IMR-90 (cell line): ENCODE measurements at regions not wholly inside any gene's neighbourhood (a gene's known extent, or its start where the extent isn't known, plus 50 kb on each side); places are given as distances from the start of the nearest gene placed in this dataset.

Experiments
- ATAC-seq: fragments of 200-7000 bp; cut with Tn5 transposase; 2 replicates; pipeline ENCODE4 v1.9.1; 2020; ENCODE audit warnings: low read depth, mild to moderate bottlenecking, moderate library complexity
- BruUV-seq: library from RNA; stranded (reverse); fragments of 400-500 nt; replicated peaks from 2 replicates; lab custom pipeline; 2021; lab: Mats Ljungman, UMichigan
- CTCF ChIA-PET: fragments of 300-600 bp; formaldehyde crosslinking; extraction: SDS; loops from one replicate; lab custom pipeline; 2021; ENCODE audit warnings: antibody characterized with exemption; lab: Yijun Ruan, JAX
- POLR2A ChIA-PET: fragments of 300-600 bp; sonication (Branson Sonifier 250); formaldehyde crosslinking; loops from one replicate; lab custom pipeline; 2022; ENCODE audit warnings: antibody characterized with exemption; ENCODE audit not compliant: unreplicated experiment; lab: Charles Lee
- DNase-seq: peaks from one replicate; pipeline ENCODE4 v3.0.0; 2013
- H2AFZ ChIP-seq: replicated peaks from 2 replicates; pipeline ENCODE3; 2013; ENCODE audit warnings: low read length, mild to moderate bottlenecking; ENCODE audit not compliant: poor library complexity
- H2AK5ac ChIP-seq: 2 replicates; pipeline ENCODE4 v1.6.1; 2013; ENCODE audit warnings: low read depth, low read length, inconsistent platforms
- H2AK9ac ChIP-seq: replicated peaks from 2 replicates; pipeline ENCODE3; 2013; ENCODE audit warnings: mild to moderate bottlenecking, low read depth, low read length, moderate library complexity; ENCODE audit not compliant: poor library complexity
- H2BK120ac ChIP-seq: 2 replicates; pipeline ENCODE4 v1.6.1; 2013; ENCODE audit warnings: low read depth, low read length, inconsistent platforms
- H2BK15ac ChIP-seq: 3 replicates; pipeline ENCODE4 v1.6.1; 2013; ENCODE audit warnings: low read depth, low read length, inconsistent platforms
- H2BK20ac ChIP-seq: 2 replicates; pipeline ENCODE4 v1.6.1; 2013; ENCODE audit warnings: low read depth, mild to moderate bottlenecking, inconsistent platforms, low read length, moderate library complexity
- H2BK5ac ChIP-seq: 2 replicates; pipeline ENCODE4 v1.6.1; 2013; ENCODE audit warnings: mild to moderate bottlenecking, low read depth, low read length, inconsistent platforms; ENCODE audit not compliant: poor library complexity, severe bottlenecking
- H3K14ac ChIP-seq: replicated peaks from 2 replicates; pipeline ENCODE4 v1.6.1; 2013; ENCODE audit warnings: low read depth, low read length, inconsistent platforms
- H3K18ac ChIP-seq: 2 replicates; pipeline ENCODE4 v1.6.1; 2013; ENCODE audit warnings: low read depth, low read length, control low read depth
- H3K23ac ChIP-seq: 2 replicates; pipeline ENCODE4 v1.6.1; 2013; ENCODE audit warnings: low read depth, low read length, inconsistent platforms
- H3K27ac ChIP-seq: 2 replicates; pipeline ENCODE4 v1.5.1; 2013; ENCODE audit warnings: mild to moderate bottlenecking, control low read depth, low read length; ENCODE audit not compliant: insufficient read depth
- H3K27me3 ChIP-seq: 2 replicates; pipeline ENCODE4 v1.6.1; 2013; ENCODE audit warnings: low read length; ENCODE audit not compliant: control insufficient read depth, insufficient read depth
- H3K36me3 ChIP-seq: 2 replicates; pipeline ENCODE4 v1.6.1; 2013; ENCODE audit warnings: low read length, mixed read lengths; ENCODE audit not compliant: control insufficient read depth, insufficient read depth
- H3K4ac ChIP-seq: 2 replicates; pipeline ENCODE4 v1.6.1; 2013; ENCODE audit warnings: low read depth, low read length, inconsistent platforms
- H3K4me1 ChIP-seq: 2 replicates; pipeline ENCODE4 v1.6.1; 2013; ENCODE audit warnings: low read length, mixed read lengths; ENCODE audit not compliant: control insufficient read depth, insufficient read depth
- H3K4me2 ChIP-seq: 2 replicates; pipeline ENCODE4 v1.6.1; 2013; ENCODE audit warnings: low read depth, mild to moderate bottlenecking, control low read depth, low read length, moderate library complexity
- H3K4me3 ChIP-seq: 2 replicates; pipeline ENCODE4 v1.5.1; 2013; ENCODE audit warnings: low read depth, mild to moderate bottlenecking, control low read depth, low read length, moderate library complexity; ENCODE audit not compliant: insufficient read depth
- H3K56ac ChIP-seq: 2 replicates; pipeline ENCODE4 v1.6.1; 2013; ENCODE audit warnings: low read length, inconsistent platforms; ENCODE audit not compliant: insufficient read depth; ENCODE audit errors: extremely low read depth
- H3K79me1 ChIP-seq, 2 experiments: 2 replicates each; pipeline ENCODE4 v1.6.1; 2013; ENCODE audit warnings: low read length in 2 of 2, inconsistent platforms in 1 of 2, low read depth in 1 of 2
- H3K9ac ChIP-seq: 2 replicates; pipeline ENCODE4 v1.6.1; 2013; ENCODE audit warnings: low read depth, low read length, control low read depth
- H3K9me1 ChIP-seq: 2 replicates; pipeline ENCODE4 v1.6.1; 2013; ENCODE audit warnings: low read length, inconsistent platforms; ENCODE audit not compliant: insufficient read depth
- H3K9me3 ChIP-seq: 2 replicates; pipeline ENCODE4 v1.6.1; 2013; ENCODE audit warnings: low read length; ENCODE audit not compliant: control insufficient read depth, insufficient read depth
- H4K20me1 ChIP-seq: 2 replicates; pipeline ENCODE4 v1.6.1; 2013; ENCODE audit warnings: low read length, inconsistent platforms; ENCODE audit not compliant: insufficient read depth
- H4K5ac ChIP-seq: 2 replicates; pipeline ENCODE4 v1.6.1; 2013; ENCODE audit warnings: mild to moderate bottlenecking, low read depth, low read length, control low read depth
- H4K8ac ChIP-seq, 2 experiments: 2 replicates each; pipeline ENCODE4 v1.6.1; 2013; ENCODE audit warnings: low read depth in 2 of 2, low read length in 2 of 2, control low read depth in 1 of 2, inconsistent platforms in 1 of 2
- H4K91ac ChIP-seq: 2 replicates; pipeline ENCODE4 v1.6.1; 2013; ENCODE audit warnings: low read depth, low read length, inconsistent platforms; ENCODE audit not compliant: insufficient read depth
- BHLHE40 ChIP-seq: fragments of 150-350 bp; IDR thresholded peaks from 2 replicates; pipeline ENCODE4 v1.6.1; 2016; ENCODE audit warnings: mild to moderate bottlenecking, low read depth, low read length
- CTCF ChIP-seq: conservative IDR thresholded peaks from 2 replicates; pipeline ENCODE4 v1.5.1; 2012; ENCODE audit warnings: mild to moderate bottlenecking, low read depth, low read length, improper control_type of control experiment
- ELK1 ChIP-seq: fragments of 150-350 bp; IDR thresholded peaks from 2 replicates; pipeline ENCODE4 v1.6.1; 2016; ENCODE audit warnings: low read depth, mild to moderate bottlenecking, low read length, moderate library complexity, borderline replicate concordance
- MAFK ChIP-seq: IDR thresholded peaks from 2 replicates; pipeline ENCODE4 v1.6.1; 2012; ENCODE audit warnings: low read depth, low read length, improper control_type of control experiment
- POLR2A ChIP-seq: IDR thresholded peaks from 2 replicates; pipeline ENCODE4 v1.6.1; 2012; ENCODE audit warnings: mild to moderate bottlenecking, low read depth, low read length
- WGBS, 2 experiments: methylation state at CpG; one replicate each; pipeline versions ENCODE4 v1.1.5 to v1.1.7; 2013; ENCODE audit warnings: missing lambda C conversion rate in 2 of 2; ENCODE audit not compliant: insufficient read length in 1 of 2; ENCODE audit errors: extremely low coverage in 2 of 2; 5-methylcytosine and 5-hydroxymethylcytosine counted together
- dilution Hi-C: fragments of 300-500 bp; cut with HindIII; formaldehyde crosslinking; loops from one replicate; pipeline ENCODE4 v1.14.3; 2018; ENCODE audit warnings: low sequenced_read_pairs; ENCODE audit not compliant: unreplicated experiment
- in situ Hi-C: fragments of 300-500 bp; cut with MboI; formaldehyde crosslinking; loops from 3 replicates; pipeline ENCODE4 v1.14.3; 2019; ENCODE audit warnings: low sequenced_read_pairs, inconsistent platforms, mixed read lengths
- intact Hi-C: fragments of 100-400 bp; cut with micrococcal nuclease; formaldehyde crosslinking; loops from 2 replicates; pipeline ENCODE4 v1.10.0; 2022
- TF ChIP-seq, protein P1 (sequence below): fragments of 150-350 bp; IDR thresholded peaks from 2 replicates; pipeline ENCODE4 v1.6.1; 2017; ENCODE audit warnings: mild to moderate bottlenecking, antibody characterized with exemption, low read length, low read depth

DNA sequence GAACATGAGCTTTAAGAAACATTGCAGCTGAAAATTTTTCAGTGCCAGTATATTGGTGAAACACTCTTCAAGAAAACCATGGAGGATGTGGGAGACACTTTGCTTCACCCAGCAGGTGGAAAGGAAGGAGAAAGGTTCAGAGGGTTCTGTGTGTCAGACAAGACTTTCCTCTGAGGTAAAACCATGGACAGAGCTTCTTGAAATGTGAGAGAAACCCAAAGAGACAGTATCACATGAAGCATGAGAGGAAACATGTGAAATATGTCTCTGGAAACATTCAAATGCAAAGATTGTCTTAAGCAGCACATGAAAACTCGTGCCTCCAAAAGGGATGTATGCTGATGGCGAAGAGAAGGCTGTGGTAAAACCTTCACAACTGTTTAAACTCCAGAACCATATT lies 368.9 kb upstream of the ST8SIA4 start:
- no peak for TF ChIP-seq BHLHE40
- TF ChIP-seq ELK1, result no peak
- TF ChIP-seq, protein P1, sequence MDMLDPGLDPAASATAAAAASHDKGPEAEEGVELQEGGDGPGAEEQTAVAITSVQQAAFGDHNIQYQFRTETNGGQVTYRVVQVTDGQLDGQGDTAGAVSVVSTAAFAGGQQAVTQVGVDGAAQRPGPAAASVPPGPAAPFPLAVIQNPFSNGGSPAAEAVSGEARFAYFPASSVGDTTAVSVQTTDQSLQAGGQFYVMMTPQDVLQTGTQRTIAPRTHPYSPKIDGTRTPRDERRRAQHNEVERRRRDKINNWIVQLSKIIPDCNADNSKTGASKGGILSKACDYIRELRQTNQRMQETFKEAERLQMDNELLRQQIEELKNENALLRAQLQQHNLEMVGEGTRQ, result no peak
- no peak for TF ChIP-seq MAFK
- no peak for TF ChIP-seq POLR2A
- no peak for TF ChIP-seq CTCF
- Histone ChIP-seq H3K4ac (no peak overlapping the region), H3K27me3 (no peaks in the 10 kb centered on the region), H4K20me1 (no peaks in the 10 kb centered on the region), H3K9me1 (no peaks in the 10 kb centered on the region), H3K4me1 (no peaks in the 10 kb centered on the region), H3K14ac (no peak overlapping the region), H3K56ac (no peak overlapping the region), H2AK5ac (no peak overlapping the region), H2BK120ac (no peak overlapping the region), H3K36me3 (no peaks in the 10 kb centered on the region), H4K8ac (no peak overlapping the region), H3K27ac (no peak overlapping the region), H2BK20ac (no peak overlapping the region), H2AK9ac (no peak overlapping the region), H3K9ac (no peak overlapping the region), H4K91ac (no peak overlapping the region), H3K79me1 (no peaks in the 10 kb centered on the region), H2AFZ (no peak overlapping the region), H3K23ac (no peak overlapping the region), H4K5ac (no peak overlapping the region), H2BK5ac (no peak overlapping the region), H3K9me3 (peaks cover 5% of the 10 kb centered on the region), H2BK15ac (no peak overlapping the region), H3K4me2 (no peak overlapping the region), H3K18ac (no peak overlapping the region), H3K4me3 (no peak overlapping the region)
- ATAC-seq, result no peak
- intact Hi-C loops, result no loop called here
- WGBS, 2 experiments, result no CpG with 5 or more reads among the region's 2 CpGs
- dilution Hi-C loops, result no loop called here
- ChIA-PET CTCF (no interaction called here), POLR2A (no interaction called here)
- in situ Hi-C loops, result no loop called here
- DNase-seq, result no peak
- BruUV-seq, result no TSS peak
